GM23248 (cell line): ENCODE measurements at regions not wholly inside any gene's neighbourhood (a gene's known extent, or its start where the extent isn't known, plus 50 kb on each side); places are given as distances from the start of the nearest gene placed in this dataset.

ENCODE experiments used
- EZH2 ChIP-seq: fragments of 200-600 bp; sonication (generic); IDR thresholded peaks from 2 replicates; pipeline ENCODE4 v1.6.1; 2018; ENCODE audit warnings: antibody characterized with exemption, mild to moderate bottlenecking; ENCODE audit not compliant: insufficient read depth, poor library complexity, severe bottlenecking
- EZH2phosphoT487 ChIP-seq: fragments of 200-600 bp; sonication (generic); IDR thresholded peaks from 2 replicates; pipeline ENCODE4 v1.6.1; 2018; ENCODE audit warnings: antibody characterized with exemption, moderate library complexity, mild to moderate bottlenecking, low read depth; ENCODE audit not compliant: insufficient read depth

DNA sequence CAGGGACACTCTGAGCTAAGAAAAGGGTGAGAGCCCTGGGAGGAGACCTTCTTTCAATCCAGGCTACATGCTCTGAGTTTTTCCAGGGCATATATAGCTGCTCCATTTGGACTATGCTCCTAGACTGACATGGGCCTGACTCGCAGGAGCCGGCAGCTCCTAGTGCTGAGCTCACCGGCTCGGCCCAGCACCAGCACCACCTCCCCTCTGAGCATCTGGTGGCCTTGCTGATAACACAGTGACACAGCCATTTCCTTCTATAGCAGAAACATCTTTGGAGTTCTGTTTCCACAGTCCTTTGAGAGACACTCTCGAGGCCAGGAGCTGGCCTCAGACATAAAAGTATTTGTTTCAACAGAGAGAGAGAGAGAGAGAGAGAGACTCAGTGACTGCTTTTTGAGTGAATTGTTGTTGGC is 184.9 kb downstream of the TM9SF2 start:
- no peak for TF ChIP-seq EZH2
- no peak for TF ChIP-seq EZH2phosphoT487
